KBM-7 (cell line): ENCODE measurements at regions not wholly inside any gene's neighbourhood (a gene's known extent, or its start where the extent isn't known, plus 50 kb on each side); places are given as distances from the start of the nearest gene placed in this dataset.

Experiments
- DNase-seq: peaks from one replicate; pipeline ENCODE4 v3.0.0-alpha.2; 2015
- in situ Hi-C: fragments of 300-500 bp; cut with MboI; formaldehyde crosslinking; loops from 2 replicates; pipeline ENCODE4 v1.14.3; 2020; ENCODE audit warnings: low sequenced_read_pairs, low pct_unique_long_range_greater_than_20kb, mixed read lengths

GRCh38 chr20:59424976-59425375 is 124.6 kb downstream of the EDN3 start:
- no peak for DNase-seq
- in situ Hi-C loops: loop anchor here (25.0 kb wide), 1 partner anchor 563 kb away; the partner anchor contains the start of genes GNAS and GNAS-AS1

DNA sequence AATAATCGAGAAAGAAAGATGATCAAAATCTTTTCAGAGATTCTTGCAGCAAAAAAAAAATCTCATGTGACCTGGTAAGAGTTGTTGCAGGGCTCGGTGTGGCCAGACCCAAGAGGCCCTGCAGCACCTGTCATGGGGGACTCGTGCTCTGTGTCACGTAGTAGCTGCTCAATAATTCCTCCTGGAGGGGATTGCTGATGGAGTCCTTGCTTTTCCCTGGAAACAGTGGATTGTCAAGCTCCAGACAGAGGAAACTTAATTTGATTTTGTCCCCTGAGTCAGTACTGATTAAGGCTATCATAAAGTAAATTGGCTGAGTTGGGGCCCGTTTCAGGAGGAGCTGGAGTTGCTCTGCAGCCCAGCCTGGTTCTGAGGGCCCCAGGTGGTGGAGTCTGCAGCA is 125.2 kb downstream of the EDN3 start:
- no peak for DNase-seq
- in situ Hi-C loops: no loop called here

- no peak for DNase-seq
- in situ Hi-C loops: no loop called here
These were observed 127.6 kb downstream of the EDN3 start for GRCh38 chr20:59428006-59428405.

DNA sequence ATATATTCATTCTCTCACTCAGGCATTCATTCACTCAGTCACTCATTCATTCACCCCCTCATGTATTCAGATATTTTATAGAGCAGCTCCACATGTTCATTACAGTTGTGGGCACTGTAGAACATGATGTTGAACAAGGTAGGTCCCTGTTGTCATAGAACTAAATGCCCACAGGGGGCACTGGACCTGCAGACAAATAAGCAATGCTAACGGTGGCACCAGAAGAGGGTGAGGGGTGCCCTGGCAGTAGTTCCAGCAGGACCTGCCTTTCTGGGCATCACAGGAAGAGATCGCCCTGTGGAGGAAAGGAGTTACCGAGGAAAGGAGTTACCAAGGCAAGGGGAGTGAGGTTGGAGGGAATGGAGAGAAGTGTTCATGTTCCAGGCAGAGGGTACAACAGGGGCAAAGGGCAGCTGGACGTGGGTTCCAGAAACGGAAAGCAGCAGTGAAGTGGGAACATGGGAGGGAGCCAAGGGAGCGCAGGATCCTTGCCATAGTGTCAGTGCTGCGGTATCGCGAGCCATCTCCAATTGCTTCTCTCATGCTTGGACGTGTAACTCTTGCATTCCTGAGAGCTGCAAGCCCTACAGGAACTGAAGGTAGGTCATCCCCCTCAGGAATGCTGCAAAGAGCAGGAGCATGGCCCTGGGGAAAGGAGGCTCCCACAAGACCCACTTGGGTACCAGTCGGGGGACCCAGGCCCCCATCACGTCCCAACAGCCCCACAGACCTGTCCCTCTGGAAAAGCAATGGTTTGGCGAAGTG is 128.2 kb downstream of the EDN3 start:
- in situ Hi-C loops: no loop called here
- DNase-seq: no peak

- DNase-seq: no peak
These were observed 129.0 kb downstream of the EDN3 start for GRCh38 chr20:59429396-59429795.

DNA sequence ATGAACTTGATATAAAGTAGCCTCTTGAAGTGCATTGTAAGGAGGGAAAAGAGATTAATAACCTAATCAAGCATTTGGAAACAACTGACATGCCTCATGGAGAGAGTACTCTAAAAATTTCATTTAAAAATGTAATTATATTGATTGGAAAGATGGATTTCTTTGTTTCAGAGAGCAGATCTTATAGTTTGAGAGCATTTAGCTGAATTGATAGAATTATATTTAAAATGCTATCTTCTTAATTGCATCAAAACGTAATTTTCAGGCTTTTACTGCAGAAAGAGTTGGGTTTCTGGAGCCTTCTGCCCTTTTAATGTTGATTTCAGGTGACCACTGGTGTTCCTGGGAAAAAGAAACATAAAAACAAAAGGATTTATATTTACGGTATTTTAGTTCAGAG is 130.6 kb downstream of the EDN3 start:
- in situ Hi-C loops: no loop called here
- DNase-seq: no peak

More at GRCh38 chr20:59429396-59429795, 129.0 kb downstream of the EDN3 start:
- in situ Hi-C loops: no loop called here

DNA sequence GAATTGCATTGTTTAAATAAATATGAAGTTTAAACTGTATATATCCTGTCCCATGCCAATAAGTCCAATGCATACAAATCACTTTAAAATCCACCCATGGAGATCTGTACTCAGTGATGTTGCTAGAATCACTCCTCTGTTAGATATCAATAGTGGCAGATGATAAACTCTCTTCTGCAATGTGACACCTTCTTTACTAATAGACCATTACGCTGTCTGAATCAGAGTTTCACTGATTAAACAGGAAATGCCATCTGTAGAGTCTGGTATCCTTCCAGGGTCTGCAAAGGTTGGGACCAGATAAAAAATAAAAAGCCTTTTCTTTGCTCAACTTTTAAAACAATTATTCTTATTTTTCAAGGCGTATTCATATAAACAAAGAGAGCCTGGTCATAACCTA is 134.5 kb downstream of the EDN3 start:
- DNase-seq: no peak
- in situ Hi-C loops: no loop called here

DNA sequence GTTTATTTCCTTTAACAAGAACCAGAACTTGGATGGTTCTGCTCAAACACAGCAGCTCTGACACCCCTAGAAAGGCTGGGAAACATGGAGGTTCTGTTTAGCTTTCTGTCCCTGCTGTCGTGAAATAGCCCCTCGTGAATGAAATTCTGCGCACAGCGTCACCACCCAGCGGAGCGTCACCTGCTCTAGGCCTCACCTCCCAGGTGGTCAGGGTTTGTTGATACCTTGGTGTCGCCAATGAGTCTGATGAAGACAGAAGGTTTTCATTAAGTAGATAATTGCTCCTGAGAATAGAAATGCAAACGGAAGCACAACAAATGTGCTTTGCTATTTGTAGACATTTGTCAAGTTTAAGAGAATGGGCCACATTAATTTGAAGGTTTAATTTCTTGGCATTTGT is 135.1 kb downstream of the EDN3 start:
- in situ Hi-C loops: no loop called here
- DNase-seq: no peak

DNA sequence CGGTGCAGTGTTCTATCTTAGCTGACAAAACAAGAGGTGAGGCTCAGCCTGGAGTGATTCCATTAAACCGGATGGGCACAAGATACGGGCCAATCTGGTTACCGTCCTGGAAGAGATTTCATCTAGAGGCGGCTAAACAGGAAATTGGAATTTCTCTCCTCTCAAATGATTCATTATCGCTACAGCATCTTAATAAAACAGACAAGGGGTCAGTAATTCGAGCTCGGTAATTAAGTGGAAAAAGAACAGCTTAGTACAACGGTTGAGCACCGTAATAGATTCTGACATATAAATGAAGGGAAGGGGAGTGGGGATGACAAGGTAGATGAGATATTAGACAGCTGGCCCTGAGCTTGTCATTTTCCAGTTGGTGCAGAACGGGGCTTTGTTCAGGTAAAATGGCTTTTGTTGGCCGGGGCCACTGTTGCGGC is 137.2 kb downstream of the EDN3 start:
- no peak for DNase-seq
- in situ Hi-C loops: no loop called here

- no peak for DNase-seq
- in situ Hi-C loops: no loop called here
These were observed 137.8 kb downstream of the EDN3 start for GRCh38 chr20:59438201-59438600.

GRCh38 chr20:59439243-59439642 is 138.8 kb downstream of the EDN3 start:
- DNase-seq: no peak

GRCh38 chr20:59441306-59441705 is 140.9 kb downstream of the EDN3 start:
- in situ Hi-C loops: no loop called here
- no peak for DNase-seq

More at GRCh38 chr20:59439243-59439642, 138.8 kb downstream of the EDN3 start:
- in situ Hi-C loops: no loop called here

DNA sequence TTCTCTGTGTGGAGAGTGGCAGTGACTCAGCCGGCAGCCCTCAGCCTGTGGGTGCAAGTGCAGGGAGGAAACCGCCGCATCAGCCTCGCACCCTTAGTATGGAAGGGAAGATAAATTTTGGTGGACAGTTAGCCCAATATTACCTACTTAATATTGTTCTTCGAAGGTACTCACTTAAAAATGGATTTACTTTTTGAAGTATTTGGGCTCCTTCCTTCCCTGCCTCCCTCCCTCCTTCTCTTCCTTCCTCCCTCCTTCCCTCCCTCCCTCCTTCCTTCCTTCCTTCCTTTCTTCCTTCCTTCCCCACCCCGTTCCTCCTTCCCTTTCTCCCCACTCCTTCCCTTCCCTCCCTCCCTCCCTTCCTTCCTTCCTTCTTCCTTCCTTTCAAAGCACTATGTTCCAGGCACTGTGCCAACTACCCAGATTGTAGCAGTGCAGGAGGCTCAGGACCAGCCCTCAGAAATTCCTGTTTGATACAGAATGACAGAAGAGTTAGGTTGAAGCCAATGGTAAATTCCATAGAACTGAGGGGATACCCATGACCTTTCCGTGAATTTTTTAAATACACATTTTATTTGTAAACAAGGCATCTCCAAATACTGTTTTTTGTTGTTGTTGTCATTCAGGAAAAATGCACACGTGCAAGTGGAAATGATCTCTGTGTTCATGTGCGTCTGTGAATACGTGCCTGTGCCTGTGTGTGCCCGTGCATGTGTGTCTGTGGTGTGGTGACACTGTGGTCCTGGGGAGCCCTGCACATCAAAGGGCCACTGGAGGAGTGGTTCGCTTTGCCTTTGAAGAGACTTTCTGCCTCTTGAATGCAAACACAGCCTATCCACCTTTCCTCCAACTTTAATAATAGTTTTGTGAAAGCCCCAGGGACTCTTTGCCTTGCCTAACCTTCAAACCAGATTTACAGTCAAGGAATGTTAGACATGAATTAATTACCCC is 141.7 kb downstream of the EDN3 start:
- in situ Hi-C loops: no loop called here
- DNase-seq: no peak

DNA sequence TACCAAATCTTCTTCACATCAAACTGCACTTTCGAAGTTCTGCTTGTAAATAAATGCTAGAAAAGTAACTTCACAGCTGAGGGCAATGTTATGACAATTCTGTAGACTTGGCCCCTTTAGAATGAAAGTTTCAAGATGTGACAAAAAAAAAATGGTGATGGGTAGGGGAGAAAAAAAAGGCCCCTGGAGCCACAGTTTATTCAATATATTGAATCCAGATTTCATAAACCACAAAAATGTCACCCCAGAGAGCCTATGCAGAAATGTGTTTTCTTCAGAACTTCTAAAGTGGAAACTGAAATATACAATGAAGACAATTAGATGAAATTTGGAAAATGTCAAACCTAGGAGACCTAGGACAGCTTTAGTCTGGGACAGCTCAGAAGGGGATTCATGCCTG is 143.1 kb downstream of the EDN3 start:
- no peak for DNase-seq
- in situ Hi-C loops: no loop called here

GRCh38 chr20:59446376-59446775 is 146.0 kb downstream of the EDN3 start:
- no peak for DNase-seq
- in situ Hi-C loops: no loop called here

- no peak for DNase-seq
- in situ Hi-C loops: no loop called here
These were observed 147.8 kb downstream of the EDN3 start for GRCh38 chr20:59448196-59448595.

GRCh38 chr20:59448851-59449444 is 148.5 kb downstream of the EDN3 start:
- in situ Hi-C loops: no loop called here
- DNase-seq: no peak

- no peak for DNase-seq
- in situ Hi-C loops: no loop called here
These were observed 150.7 kb downstream of the EDN3 start for GRCh38 chr20:59451066-59451630.

GRCh38 chr20:59451641-59452040 is 151.2 kb downstream of the EDN3 start:
- DNase-seq: no peak
- in situ Hi-C loops: no loop called here
